ENCODE measurements at regions not wholly inside any gene's neighbourhood (a gene's known extent, or its start where the extent isn't known, plus 50 kb on each side); places are given as distances from the start of the nearest gene placed in this dataset.

DNA sequence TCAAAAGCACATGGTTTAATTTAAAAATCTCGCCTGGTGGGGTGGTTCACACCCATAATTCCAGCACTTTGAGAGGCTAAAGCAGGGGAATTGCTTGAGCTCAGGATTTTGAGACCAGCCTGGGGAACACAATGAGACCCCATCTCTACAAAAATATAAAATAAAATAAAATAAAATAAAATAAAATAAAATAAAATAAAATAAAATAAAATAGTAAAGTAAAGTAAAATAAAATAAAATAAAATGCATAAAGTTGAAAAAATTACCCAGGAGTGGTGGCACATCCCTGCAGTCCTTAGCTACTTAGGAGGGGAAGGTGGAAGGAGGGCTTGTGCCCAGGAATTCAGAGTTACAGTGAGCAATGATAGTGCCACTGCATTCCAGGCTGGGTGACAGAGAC, 88.7 kb upstream of the MS4A8 start:
- TF ChIP-seq, protein P1, sequence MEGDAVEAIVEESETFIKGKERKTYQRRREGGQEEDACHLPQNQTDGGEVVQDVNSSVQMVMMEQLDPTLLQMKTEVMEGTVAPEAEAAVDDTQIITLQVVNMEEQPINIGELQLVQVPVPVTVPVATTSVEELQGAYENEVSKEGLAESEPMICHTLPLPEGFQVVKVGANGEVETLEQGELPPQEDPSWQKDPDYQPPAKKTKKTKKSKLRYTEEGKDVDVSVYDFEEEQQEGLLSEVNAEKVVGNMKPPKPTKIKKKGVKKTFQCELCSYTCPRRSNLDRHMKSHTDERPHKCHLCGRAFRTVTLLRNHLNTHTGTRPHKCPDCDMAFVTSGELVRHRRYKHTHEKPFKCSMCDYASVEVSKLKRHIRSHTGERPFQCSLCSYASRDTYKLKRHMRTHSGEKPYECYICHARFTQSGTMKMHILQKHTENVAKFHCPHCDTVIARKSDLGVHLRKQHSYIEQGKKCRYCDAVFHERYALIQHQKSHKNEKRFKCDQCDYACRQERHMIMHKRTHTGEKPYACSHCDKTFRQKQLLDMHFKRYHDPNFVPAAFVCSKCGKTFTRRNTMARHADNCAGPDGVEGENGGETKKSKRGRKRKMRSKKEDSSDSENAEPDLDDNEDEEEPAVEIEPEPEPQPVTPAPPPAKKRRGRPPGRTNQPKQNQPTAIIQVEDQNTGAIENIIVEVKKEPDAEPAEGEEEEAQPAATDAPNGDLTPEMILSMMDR (IDR thresholded peaks at IDR 0.05; ENCODE audit: low read depth, low read length, poor library complexity, severe bottlenecking), result no peak
- TF ChIP-seq EZH2phosphoT487 (IDR thresholded peaks at IDR 0.05; ENCODE audit: borderline replicate concordance, low read length), result no peak
